ENCODE measurements at regions not wholly inside any gene's neighbourhood (a gene's known extent, or its start where the extent isn't known, plus 50 kb on each side); places are given as distances from the start of the nearest gene placed in this dataset.
"Not testable (repeated sequence)": the region's sequence is repeated elsewhere in the genome, so short reads cannot be mapped to it uniquely, and the experiment has no call there.

DNA sequence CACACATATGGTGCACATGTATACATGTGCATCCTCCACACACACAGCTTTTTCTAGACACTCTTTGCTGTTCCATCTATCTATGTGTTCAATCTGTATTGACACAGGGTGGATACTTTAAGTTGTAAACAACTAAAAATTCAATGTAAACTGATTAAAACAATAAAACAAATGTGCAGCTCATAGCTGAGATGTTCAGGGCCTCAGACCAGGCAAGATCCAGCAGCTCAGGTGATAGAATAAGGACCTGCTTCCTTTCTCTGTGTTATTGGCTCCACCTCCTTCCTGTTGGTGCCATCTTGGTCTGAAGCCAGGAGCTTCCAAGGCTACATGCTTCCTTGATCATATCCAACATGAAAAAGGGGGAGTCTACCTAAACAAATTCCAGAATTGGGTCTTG lies 158.1 kb upstream of the RFLNA start:
- ATAC-seq, result no peak
- Mint-ChIP-seq H3K36me3 (ENCODE audit: low read depth) (no peaks in the 10 kb centered on the region), H3K9me3 (ENCODE audit: low read depth) (peaks cover 7% of the 10 kb centered on the region), H3K27ac (no peak overlapping the region), H3K4me3 (no peak overlapping the region), H3K27me3 (peaks cover 18% of the 10 kb centered on the region), H3K4me1 (no peaks in the 10 kb centered on the region)
- POLR2A ChIA-PET, result no interaction called here
- DNase-seq, result no peak
- CTCF ChIA-PET, result interaction anchor here (1.1 kb wide), 1 partner anchor 474 kb away, joined by 4 read pairs; no protein-coding TSS in a partner anchor
- intact Hi-C loops (cut with DNase I, micrococcal nuclease), result no loop called here

DNA sequence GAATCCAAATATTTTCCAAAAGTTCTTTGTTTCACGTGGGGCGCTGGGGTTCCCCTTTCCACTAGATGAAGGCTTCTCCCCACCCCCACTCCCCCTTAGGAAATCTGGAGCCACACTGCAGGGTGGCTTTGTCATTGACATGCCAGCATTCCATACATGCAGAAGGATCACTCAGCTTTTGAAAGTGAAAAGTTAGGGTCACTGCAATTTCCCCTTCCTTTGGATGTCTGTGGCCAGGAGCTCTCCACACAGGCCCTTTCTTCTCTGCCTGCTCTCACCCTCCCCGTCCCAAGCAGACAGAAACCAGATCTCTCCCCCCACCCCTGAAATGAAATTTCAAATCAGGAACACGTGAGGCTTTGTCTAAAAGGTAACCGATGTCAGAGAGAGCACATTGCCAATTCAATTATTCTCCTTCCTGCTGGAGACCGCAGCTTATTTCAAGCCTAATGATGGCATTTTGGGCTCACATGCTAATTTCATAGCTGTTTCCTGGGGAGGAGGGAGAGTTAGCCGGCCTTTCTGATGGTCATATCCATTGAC lies 153.9 kb upstream of the RFLNA start:
- no peak for ATAC-seq
- Mint-ChIP-seq H3K4me3 (no peak overlapping the region), H3K27me3 (peaks cover 26% of the 10 kb centered on the region), H3K27ac (no peak overlapping the region), H3K36me3 (ENCODE audit: low read depth) (no peaks in the 10 kb centered on the region), H3K9me3 (ENCODE audit: low read depth) (peaks cover 11% of the 10 kb centered on the region), H3K4me1 (no peaks in the 10 kb centered on the region)
- intact Hi-C loops (cut with DNase I, micrococcal nuclease), result no loop called here
- DNase-seq, result no peak
- ChIA-PET POLR2A (no interaction called here), CTCF (interaction anchor here (0.6 kb wide), 1 partner anchor 68 kb away, joined by 3 read pairs; no protein-coding TSS in a partner anchor)

DNA sequence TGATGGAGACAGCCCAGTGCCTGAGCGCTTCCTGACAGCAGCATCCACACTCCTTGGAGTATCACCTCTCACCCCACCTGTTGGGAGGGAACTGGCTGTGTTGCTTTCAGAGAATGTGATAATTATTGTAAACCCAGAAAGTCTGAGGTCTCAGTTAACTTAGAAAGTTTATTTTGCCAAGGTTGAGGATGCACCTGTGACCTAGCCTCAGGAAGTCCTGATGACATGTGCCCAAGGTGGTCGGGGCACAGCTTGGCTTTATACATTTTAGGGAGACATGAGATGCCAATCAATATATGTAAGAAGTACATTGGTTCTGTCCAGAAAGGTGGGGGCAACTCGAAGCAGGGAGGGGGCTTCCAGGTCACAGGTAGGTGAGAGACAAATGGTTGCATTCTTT lies 153.3 kb upstream of the RFLNA start:
- H3K4me1 Mint-ChIP-seq; DNase-seq; H3K36me3 Mint-ChIP-seq (ENCODE audit: low read depth); ATAC-seq; H3K4me3 Mint-ChIP-seq; H3K27ac Mint-ChIP-seq; intact Hi-C loops (cut with DNase I, micrococcal nuclease): not testable (repeated sequence)
- H3K27me3 Mint-ChIP-seq, result peaks cover 26% of the 10 kb centered on the region
- ChIA-PET CTCF (interaction anchor here (0.6 kb wide), 1 partner anchor 69 kb away, joined by 3 read pairs; no protein-coding TSS in a partner anchor), POLR2A (interaction anchor here (0.6 kb wide), 1 partner anchor 51 kb away, joined by 3 read pairs; no protein-coding TSS in a partner anchor)
- peaks cover 11% of the 10 kb centered on the region for H3K9me3 Mint-ChIP-seq (ENCODE audit: low read depth)

DNA sequence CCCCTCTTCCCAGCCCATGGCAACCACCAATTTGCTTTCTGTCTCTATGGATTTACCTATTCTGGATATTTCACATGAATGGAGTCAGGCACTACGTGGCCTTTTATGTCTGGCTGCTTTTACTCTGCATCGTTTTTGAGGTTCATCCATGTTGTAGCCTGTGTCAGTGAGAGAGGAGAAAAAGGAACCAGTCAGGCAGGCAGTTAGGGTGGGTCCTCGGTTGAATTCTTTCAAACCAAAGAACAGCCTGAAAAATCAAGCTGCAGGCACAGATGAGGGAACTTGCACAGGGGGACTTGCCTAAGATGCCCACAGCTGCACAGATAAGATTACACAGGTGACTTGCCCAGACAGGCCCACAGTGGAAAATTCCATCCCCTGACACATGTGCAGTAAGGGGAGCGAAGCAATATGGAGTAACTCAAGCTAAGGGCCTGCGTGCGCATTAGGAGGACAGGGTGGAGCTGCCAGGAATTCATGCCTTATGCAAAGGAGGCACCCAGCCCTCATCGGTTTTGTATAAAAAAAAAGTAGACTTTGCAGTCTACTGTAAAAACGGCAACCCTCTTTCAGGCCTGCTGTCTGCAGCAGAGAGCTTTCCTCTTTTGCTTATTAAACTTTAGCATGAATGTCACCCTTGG lies 152.4 kb upstream of the RFLNA start:
- H3K27me3 Mint-ChIP-seq, result peaks cover 26% of the 10 kb centered on the region
- intact Hi-C loops (cut with DNase I, micrococcal nuclease), result no loop called here
- H3K36me3 Mint-ChIP-seq (ENCODE audit: low read depth), result no peaks in the 10 kb centered on the region
- H3K27ac Mint-ChIP-seq, result no peak overlapping the region
- no peak for ATAC-seq
- DNase-seq, result no peak
- POLR2A ChIA-PET, result no interaction called here
- H3K4me3 Mint-ChIP-seq, result no peak overlapping the region
- no peaks in the 10 kb centered on the region for H3K4me1 Mint-ChIP-seq
- peaks cover 10% of the 10 kb centered on the region for H3K9me3 Mint-ChIP-seq (ENCODE audit: low read depth)
- CTCF ChIA-PET, result interaction anchor here (0.5 kb wide), 1 partner anchor 50 kb away, joined by 3 read pairs; no protein-coding TSS in a partner anchor

DNA sequence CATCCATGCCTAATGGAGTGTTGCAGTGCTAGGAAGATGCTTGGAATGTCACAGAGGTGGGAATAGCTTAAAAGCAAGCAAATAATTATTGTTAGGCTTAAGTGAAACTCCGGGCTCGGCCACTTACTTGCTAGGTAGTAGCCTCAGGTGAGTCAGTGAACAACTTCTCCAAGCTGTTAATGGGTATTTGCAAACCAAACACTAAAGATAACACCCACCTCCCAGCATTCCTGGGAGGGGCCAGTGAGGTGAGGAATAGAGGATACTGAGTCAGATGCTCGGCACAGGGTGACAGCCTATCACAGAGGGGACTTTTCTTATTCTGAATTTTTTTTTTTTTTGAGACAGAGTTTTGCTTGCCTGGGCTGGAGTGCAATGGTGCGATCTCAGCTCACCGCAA lies 151.2 kb upstream of the RFLNA start:
- no peaks in the 10 kb centered on the region for H3K36me3 Mint-ChIP-seq (ENCODE audit: low read depth)
- ChIA-PET CTCF (no interaction called here), POLR2A (no interaction called here)
- no peak overlapping the region for H3K27ac Mint-ChIP-seq
- H3K4me3 Mint-ChIP-seq, result no peak overlapping the region
- H3K4me1 Mint-ChIP-seq, result no peaks in the 10 kb centered on the region
- H3K27me3 Mint-ChIP-seq, result peaks cover 21% of the 10 kb centered on the region
- intact Hi-C loops (cut with DNase I, micrococcal nuclease), result no loop called here
- no peak for ATAC-seq
- H3K9me3 Mint-ChIP-seq (ENCODE audit: low read depth), result peaks cover 5% of the 10 kb centered on the region
- no peak for DNase-seq

DNA sequence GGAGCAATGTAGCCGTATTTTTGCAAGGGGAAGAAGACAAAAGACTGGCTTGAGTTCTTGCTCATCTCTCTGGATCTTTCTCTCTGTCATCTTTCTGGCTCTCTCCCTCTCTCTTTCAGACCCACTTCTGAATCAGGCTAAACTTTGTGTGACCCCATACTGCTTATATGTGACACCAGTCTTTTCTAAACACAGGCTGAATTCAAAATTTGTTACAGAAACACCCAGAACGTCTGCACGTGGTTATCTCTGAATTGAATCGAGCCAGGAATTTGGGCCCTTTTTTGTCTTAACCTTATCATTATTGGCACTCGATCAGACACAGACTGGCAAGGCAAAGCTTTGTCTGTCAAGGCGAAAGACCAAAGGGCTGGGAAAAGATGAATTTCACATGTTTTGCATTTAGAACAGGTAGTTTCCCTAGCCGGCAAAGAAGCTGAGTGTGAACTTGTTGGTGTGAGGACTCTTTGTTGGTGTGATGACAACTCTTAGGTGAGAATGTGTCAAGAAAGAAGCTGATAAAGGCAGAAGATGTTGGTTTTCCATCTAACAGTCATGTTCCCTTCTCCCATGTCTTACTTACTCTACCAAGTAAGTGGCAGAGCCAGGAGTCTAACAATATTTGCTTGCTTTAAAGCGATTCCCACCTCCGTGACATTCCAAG lies 150.2 kb upstream of the RFLNA start:
- intact Hi-C loops (cut with DNase I, micrococcal nuclease), result no loop called here
- ChIA-PET POLR2A (no interaction called here), CTCF (no interaction called here)
- Mint-ChIP-seq H3K27me3 (peaks cover 21% of the 10 kb centered on the region), H3K4me3 (no peak overlapping the region), H3K9me3 (ENCODE audit: low read depth) (peaks cover 5% of the 10 kb centered on the region), H3K36me3 (ENCODE audit: low read depth) (no peaks in the 10 kb centered on the region), H3K27ac (no peak overlapping the region), H3K4me1 (no peaks in the 10 kb centered on the region)
- ATAC-seq (no peak), DNase-seq (no peak)

DNA sequence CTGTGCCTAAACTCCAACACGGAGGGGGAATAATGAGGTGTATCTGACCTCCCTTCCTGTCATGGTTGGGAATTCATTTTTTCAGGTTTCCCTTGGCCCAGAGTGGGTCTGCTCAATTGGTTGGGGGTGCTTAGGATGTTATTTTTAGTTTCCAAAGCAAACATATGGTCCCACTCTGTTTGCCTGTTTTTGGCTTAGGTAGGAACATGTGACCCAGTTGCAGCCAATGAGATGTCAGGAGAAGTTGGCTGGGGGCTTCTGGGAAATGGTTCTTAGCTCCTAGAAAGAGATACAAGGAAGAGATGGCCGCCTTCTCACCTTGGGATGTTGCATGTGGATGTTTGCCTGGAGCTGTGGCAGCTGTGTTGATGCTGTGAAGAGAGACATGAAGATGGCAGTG lies 147.9 kb upstream of the RFLNA start:
- peaks cover 5% of the 10 kb centered on the region for H3K9me3 Mint-ChIP-seq (ENCODE audit: low read depth)
- H3K36me3 Mint-ChIP-seq (ENCODE audit: low read depth), result no peaks in the 10 kb centered on the region
- intact Hi-C loops (cut with DNase I, micrococcal nuclease), result no loop called here
- H3K4me3 Mint-ChIP-seq, result no peak overlapping the region
- no peaks in the 10 kb centered on the region for H3K4me1 Mint-ChIP-seq
- no peak for DNase-seq
- POLR2A ChIA-PET, result no interaction called here
- H3K27me3 Mint-ChIP-seq, result peaks cover 11% of the 10 kb centered on the region
- H3K27ac Mint-ChIP-seq, result no peak overlapping the region
- no peak for ATAC-seq
- CTCF ChIA-PET, result interaction anchor here (0.6 kb wide), 1 partner anchor 131 kb away, joined by 3 read pairs; no protein-coding TSS in a partner anchor

DNA sequence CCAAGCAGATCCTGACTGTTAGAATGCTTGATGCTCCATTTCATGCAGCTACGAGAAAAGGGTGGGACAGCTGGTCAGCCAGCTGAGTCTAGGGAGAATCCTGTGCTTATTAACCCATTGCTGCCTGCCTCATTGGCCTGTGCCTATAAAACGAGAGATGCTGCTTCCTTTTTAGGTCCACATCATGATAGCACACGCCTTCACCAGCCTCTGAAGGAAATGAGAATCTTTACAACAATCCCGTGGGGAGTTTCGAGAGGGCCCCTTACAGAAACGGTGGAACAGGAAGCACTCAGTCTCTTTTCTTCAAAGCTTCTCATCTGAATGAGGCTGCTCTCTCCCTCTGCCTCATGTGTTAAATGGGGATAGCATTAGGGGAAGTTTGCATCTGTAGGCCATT lies 147.3 kb upstream of the RFLNA start:
- Mint-ChIP-seq H3K4me3 (no peak overlapping the region), H3K36me3 (ENCODE audit: low read depth) (no peaks in the 10 kb centered on the region), H3K9me3 (ENCODE audit: low read depth) (peaks cover 2% of the 10 kb centered on the region), H3K27ac (no peak overlapping the region), H3K4me1 (no peaks in the 10 kb centered on the region), H3K27me3 (peaks cover 8% of the 10 kb centered on the region)
- intact Hi-C loops (cut with DNase I, micrococcal nuclease), result no loop called here
- CTCF ChIA-PET, result interaction anchor here (0.6 to 0.7 kb wide), 2 partner anchors 131 to 497 kb away, joined by 3 read pairs; no protein-coding TSS in a partner anchor
- POLR2A ChIA-PET, result interaction anchor here (0.6 kb wide), 1 partner anchor 32 kb away, joined by 4 read pairs; no protein-coding TSS in a partner anchor
- no peak for DNase-seq
- no peak for ATAC-seq

DNA sequence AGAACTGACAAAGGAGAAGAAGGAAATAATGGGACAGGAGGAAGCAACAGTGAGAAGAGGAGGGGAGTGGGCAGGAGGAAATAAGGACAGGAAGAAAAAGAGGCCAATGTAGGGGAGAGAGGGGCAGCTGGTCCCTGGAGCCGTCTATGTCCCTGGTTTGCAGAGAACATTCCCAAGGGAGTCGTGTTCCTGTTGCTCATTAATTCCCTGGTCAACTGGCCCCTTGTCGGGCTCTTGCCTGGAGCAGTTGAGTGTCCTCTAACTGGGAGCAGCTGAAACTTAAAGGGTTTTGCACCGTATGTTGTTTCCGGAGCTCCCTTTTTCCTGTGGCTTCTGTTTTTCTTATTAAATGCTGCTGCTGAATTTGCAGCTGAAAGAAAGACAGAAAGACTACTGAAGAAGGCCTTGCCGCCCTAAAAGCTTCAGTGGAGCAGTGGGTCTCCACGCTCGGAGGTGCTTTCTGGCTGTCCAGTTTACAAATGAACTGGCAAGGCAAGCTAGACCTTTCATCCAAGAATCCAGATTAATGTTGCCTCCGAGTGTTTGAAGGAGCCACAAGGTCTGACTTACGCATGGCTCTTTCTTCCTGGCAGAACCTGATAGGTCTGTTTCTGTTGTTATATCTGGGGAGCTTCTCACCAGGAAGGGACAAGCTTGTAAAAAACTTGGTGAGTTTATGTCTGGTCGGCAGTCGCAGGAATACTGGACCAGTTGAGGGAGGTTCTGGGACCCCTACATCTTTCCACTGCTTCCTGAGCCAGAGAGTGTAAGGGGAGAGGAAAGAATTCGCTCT lies 146.2 kb upstream of the RFLNA start:
- POLR2A ChIA-PET, result no interaction called here
- CTCF ChIA-PET, result interaction anchor here (0.6 kb wide), 1 partner anchor 887 kb away, joined by 3 read pairs; no protein-coding TSS in a partner anchor
- ATAC-seq (no peak), DNase-seq (no peak)
- no peak overlapping the region for H3K4me3 Mint-ChIP-seq
- peaks cover 10% of the 10 kb centered on the region for H3K27me3 Mint-ChIP-seq
- intact Hi-C loops (cut with DNase I, micrococcal nuclease), result no loop called here
- no peaks in the 10 kb centered on the region for H3K9me3 Mint-ChIP-seq (ENCODE audit: low read depth)
- no peaks in the 10 kb centered on the region for H3K4me1 Mint-ChIP-seq
- H3K36me3 Mint-ChIP-seq (ENCODE audit: low read depth), result no peaks in the 10 kb centered on the region
- H3K27ac Mint-ChIP-seq, result no peak overlapping the region

DNA sequence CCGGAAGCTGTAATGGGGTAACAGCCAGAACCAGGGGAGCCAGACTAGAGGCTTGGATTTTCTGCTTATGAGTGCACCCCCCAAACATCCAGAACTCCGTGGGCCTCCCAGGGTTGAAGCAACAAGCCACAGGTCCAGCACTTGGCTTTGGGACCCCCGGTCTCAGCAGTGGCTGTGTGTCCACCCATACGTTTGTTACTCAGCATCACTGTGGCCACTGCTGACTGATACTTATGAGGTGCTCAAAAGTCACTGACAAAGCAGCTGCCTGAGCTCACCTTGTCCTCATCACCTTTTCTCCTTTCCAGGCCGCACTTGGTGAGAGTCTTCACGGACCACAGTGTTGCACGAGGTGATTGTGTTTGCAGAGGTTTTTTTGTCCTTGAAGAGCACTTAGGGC lies 145.6 kb upstream of the RFLNA start:
- Mint-ChIP-seq H3K27me3 (peaks cover 8% of the 10 kb centered on the region), H3K9me3 (ENCODE audit: low read depth) (no peaks in the 10 kb centered on the region), H3K4me1 (no peaks in the 10 kb centered on the region), H3K27ac (no peak overlapping the region), H3K4me3 (no peak overlapping the region), H3K36me3 (ENCODE audit: low read depth) (no peaks in the 10 kb centered on the region)
- POLR2A ChIA-PET, result interaction anchor here (0.8 kb wide), 1 partner anchor 157 kb away, joined by 3 read pairs; no protein-coding TSS in a partner anchor
- intact Hi-C loops (cut with DNase I, micrococcal nuclease), result no loop called here
- CTCF ChIA-PET, result no interaction called here
- no peak for DNase-seq
- ATAC-seq, result no peak

DNA sequence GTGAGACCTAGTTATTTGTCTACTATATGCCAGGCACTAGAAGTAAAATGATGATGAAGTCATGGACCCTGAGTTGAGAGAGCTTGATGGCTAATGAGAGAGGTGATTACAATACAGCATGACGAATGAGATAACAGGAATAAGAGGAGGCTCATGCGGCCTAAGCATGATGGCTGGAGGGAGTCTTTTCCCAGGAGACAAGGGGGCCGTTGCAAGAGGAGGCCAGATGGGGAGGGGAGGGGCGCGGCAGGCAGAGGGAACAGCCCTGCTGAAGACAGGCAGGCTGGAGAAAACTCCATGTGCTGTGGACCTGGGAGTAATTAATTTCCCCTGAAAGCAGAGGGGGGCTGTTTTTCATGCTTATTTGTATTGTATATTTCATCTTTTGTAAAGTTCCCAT lies 144.7 kb upstream of the RFLNA start:
- Mint-ChIP-seq H3K27ac (no peak overlapping the region), H3K4me1 (no peaks in the 10 kb centered on the region), H3K27me3 (peaks cover 3% of the 10 kb centered on the region), H3K36me3 (ENCODE audit: low read depth) (no peaks in the 10 kb centered on the region), H3K9me3 (ENCODE audit: low read depth) (no peaks in the 10 kb centered on the region), H3K4me3 (no peak overlapping the region)
- ATAC-seq, result no peak
- ChIA-PET CTCF (no interaction called here), POLR2A (interaction anchor here (0.8 kb wide), 1 partner anchor 158 kb away, joined by 3 read pairs; no protein-coding TSS in a partner anchor)
- DNase-seq, result no peak
- intact Hi-C loops (cut with DNase I, micrococcal nuclease), result no loop called here
